ENCODE measurements at regions not wholly inside any gene's neighbourhood (a gene's known extent, or its start where the extent isn't known, plus 50 kb on each side); places are given as distances from the start of the nearest gene placed in this dataset.
"Not testable (repeated sequence)": the region's sequence is repeated elsewhere in the genome, so short reads cannot be mapped to it uniquely, and the experiment has no call there.

GRCh38 chrX:114272096-114272686, 311.7 kb upstream of the HTR2C start:
- DNase-seq, result no peak

- not testable (repeated sequence) for DNase-seq
These were observed 313.5 kb upstream of the HTR2C start for GRCh38 chrX:114270371-114270770.

- no peak for DNase-seq
These were observed 315.2 kb upstream of the HTR2C start for GRCh38 chrX:114268643-114269042.

- no peak for DNase-seq
These were observed 316.7 kb upstream of the HTR2C start for GRCh38 chrX:114267142-114267541.

- DNase-seq, result no peak
These were observed 331.7 kb upstream of the HTR2C start for GRCh38 chrX:114252186-114252585.

GRCh38 chrX:114251575-114251974, 332.3 kb upstream of the HTR2C start:
- DNase-seq, result no peak

GRCh38 chrX:114221445-114221844, 362.4 kb upstream of the HTR2C start:
- no peak for DNase-seq

GRCh38 chrX:114210879-114211278, 373.0 kb upstream of the HTR2C start:
- DNase-seq, result no peak

GRCh38 chrX:114201622-114202021, 382.3 kb upstream of the HTR2C start:
- DNase-seq, result no peak

- DNase-seq, result no peak
These were observed 402.7 kb upstream of the HTR2C start for GRCh38 chrX:114181195-114181594.

GRCh38 chrX:114178126-114178525, 405.8 kb upstream of the HTR2C start:
- no peak for DNase-seq

- DNase-seq, result not testable (repeated sequence)
These were observed 416.6 kb upstream of the HTR2C start for GRCh38 chrX:114167276-114167675.

GRCh38 chrX:114166601-114167000, 417.3 kb upstream of the HTR2C start:
- DNase-seq, result no peak

- DNase-seq, result no peak
These were observed 418.3 kb upstream of the HTR2C start for GRCh38 chrX:114165537-114165936.

- DNase-seq, result no peak
These were observed 421.7 kb upstream of the HTR2C start for GRCh38 chrX:114162068-114162735.

GRCh38 chrX:114152801-114153200, 431.1 kb upstream of the HTR2C start:
- no peak for DNase-seq

GRCh38 chrX:114152130-114152529, 431.8 kb upstream of the HTR2C start:
- DNase-seq, result no peak

GRCh38 chrX:114134465-114134864, 449.4 kb upstream of the HTR2C start:
- no peak for DNase-seq

GRCh38 chrX:114127411-114128025, 456.4 kb upstream of the HTR2C start:
- no peak for DNase-seq

GRCh38 chrX:114127005-114127404, 456.9 kb upstream of the HTR2C start:
- DNase-seq, result no peak

- no peak for DNase-seq
These were observed 482.8 kb upstream of the HTR2C start for GRCh38 chrX:114101081-114101480.

GRCh38 chrX:114097866-114098265, 486.0 kb upstream of the HTR2C start:
- no peak for DNase-seq

GRCh38 chrX:114097427-114097826, 486.5 kb upstream of the HTR2C start:
- no peak for DNase-seq

- DNase-seq, result no peak
These were observed 488.1 kb upstream of the HTR2C start for GRCh38 chrX:114095789-114096188.
